Esophagus squamous epithelium (tissue), 4 donors: ENCODE measurements at regions not wholly inside any gene's neighbourhood (a gene's known extent, or its start where the extent isn't known, plus 50 kb on each side); places are given as distances from the start of the nearest gene placed in this dataset.

Source experiments
- POLR2A ChIP-seq, 4 donors: fragments of 450-650 bp; IDR thresholded peaks; one replicate each; pipeline ENCODE4 v1.6.1; 2017; ENCODE audit warnings: antibody characterized with exemption in 4 of 4, mild to moderate bottlenecking in 4 of 4, moderate library complexity in 3 of 4
- TF ChIP-seq, protein P1 (sequence below), 6 experiments: fragments of 450-650 bp in 4 of 6; fragments of 200-600 bp in 2 of 6; sonication (generic) in 2 of 6; IDR thresholded peaks; one replicate each; pipeline ENCODE4 v1.5.1; 2016 to 2019; ENCODE audit warnings: antibody characterized with exemption in 6 of 6, mild to moderate bottlenecking in 4 of 6, moderate library complexity in 4 of 6

DNA sequence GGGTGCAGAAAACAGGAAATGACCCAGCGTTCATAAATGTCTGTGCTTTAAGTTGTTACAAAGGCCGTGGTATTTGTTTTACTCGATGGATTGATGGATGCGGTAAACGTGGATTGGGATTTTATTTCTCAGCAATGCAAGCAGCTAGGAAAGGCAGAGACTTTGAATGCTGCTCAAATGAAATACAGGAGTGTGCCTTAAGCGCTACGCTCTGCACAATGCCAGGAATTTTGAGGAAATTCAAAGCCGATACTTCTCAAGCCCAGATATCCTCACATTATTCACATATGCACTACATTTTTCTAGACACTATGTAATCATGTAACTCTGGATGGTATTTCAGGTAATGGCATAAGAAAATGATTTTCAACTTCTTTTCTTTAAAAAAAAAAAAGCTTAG is 514.3 kb upstream of the ADARB2 start:
- TF ChIP-seq, protein P1, sequence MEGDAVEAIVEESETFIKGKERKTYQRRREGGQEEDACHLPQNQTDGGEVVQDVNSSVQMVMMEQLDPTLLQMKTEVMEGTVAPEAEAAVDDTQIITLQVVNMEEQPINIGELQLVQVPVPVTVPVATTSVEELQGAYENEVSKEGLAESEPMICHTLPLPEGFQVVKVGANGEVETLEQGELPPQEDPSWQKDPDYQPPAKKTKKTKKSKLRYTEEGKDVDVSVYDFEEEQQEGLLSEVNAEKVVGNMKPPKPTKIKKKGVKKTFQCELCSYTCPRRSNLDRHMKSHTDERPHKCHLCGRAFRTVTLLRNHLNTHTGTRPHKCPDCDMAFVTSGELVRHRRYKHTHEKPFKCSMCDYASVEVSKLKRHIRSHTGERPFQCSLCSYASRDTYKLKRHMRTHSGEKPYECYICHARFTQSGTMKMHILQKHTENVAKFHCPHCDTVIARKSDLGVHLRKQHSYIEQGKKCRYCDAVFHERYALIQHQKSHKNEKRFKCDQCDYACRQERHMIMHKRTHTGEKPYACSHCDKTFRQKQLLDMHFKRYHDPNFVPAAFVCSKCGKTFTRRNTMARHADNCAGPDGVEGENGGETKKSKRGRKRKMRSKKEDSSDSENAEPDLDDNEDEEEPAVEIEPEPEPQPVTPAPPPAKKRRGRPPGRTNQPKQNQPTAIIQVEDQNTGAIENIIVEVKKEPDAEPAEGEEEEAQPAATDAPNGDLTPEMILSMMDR (IDR thresholded peaks at IDR 0.05): no peak
- TF ChIP-seq POLR2A (IDR thresholded peaks at IDR 0.05): no peak
